Mucosa of descending colon (tissue), 3 donors: ENCODE measurements at regions not wholly inside any gene's neighbourhood (a gene's known extent, or its start where the extent isn't known, plus 50 kb on each side); places are given as distances from the start of the nearest gene placed in this dataset.

Source experiments
- ATAC-seq: fragments of 200-7000 bp; cut with Tn5 transposase; one replicate; pipeline ENCODE4 v1.9.1; 2020; ENCODE audit warnings: mild to moderate bottlenecking, moderate library complexity
- DNase-seq, 3 donors: peaks; one replicate each; pipeline ENCODE4 v3.0.0-alpha.2; 2020
- H3K36me3 ChIP-seq: fragments of 200-600 bp; one replicate; pipeline ENCODE4 v1.8.0; 2021; ENCODE audit warnings: low read depth, mild to moderate bottlenecking
- H3K4me1 ChIP-seq: fragments of 200-600 bp; one replicate; pipeline ENCODE4 v1.8.0; 2021; ENCODE audit warnings: low read depth, mild to moderate bottlenecking
- H3K4me3 ChIP-seq: fragments of 200-600 bp; one replicate; pipeline ENCODE4 v1.8.0; 2021; ENCODE audit warnings: mild to moderate bottlenecking
- H3K9me3 ChIP-seq: fragments of 200-600 bp; one replicate; pipeline ENCODE4 v1.8.0; 2021; ENCODE audit warnings: mild to moderate bottlenecking
- CTCF ChIP-seq: fragments of 200-600 bp; IDR thresholded peaks from one replicate; pipeline ENCODE4 v1.8.0; 2022; ENCODE audit warnings: antibody characterized with exemption, mild to moderate bottlenecking
- intact Hi-C, 2 donors: fragments of 100-400 bp; cut with DNase I in 1 of 2; cut with micrococcal nuclease in 1 of 2; formaldehyde crosslinking; loops; one replicate each; pipeline versions ENCODE4 v1.11.0 to v1.11.1; 2022; cut with DNase I, micrococcal nuclease
- donor health status: DM: no; HTN: no; CAD: no; lungs with moderate emphysema.
- donor health status: DM: no; HTN: no; CAD: no.
- donor health status: DM: no; HTN: yes; CAD: no.

GRCh38 chr3:180496995-180497394 is 105.0 kb upstream of the TTC14 start:
- Histone ChIP-seq H3K36me3 (no peaks in the 10 kb centered on the region), H3K4me3 (no peak overlapping the region), H3K9me3 (peaks cover 26% of the 10 kb centered on the region), H3K4me1 (no peaks in the 10 kb centered on the region)
- no peak for TF ChIP-seq CTCF
- intact Hi-C loops, result no loop called here
- DNase-seq (no peak), ATAC-seq (no peak)

GRCh38 chr3:180516368-180516767 is 85.6 kb upstream of the TTC14 start:
- DNase-seq (no peak), ATAC-seq (no peak)
- H3K4me3 ChIP-seq, result no peak overlapping the region
- TF ChIP-seq CTCF, result no peak
- H3K36me3 ChIP-seq, result no peaks in the 10 kb centered on the region
- H3K9me3 ChIP-seq, result peaks cover 16% of the 10 kb centered on the region
- intact Hi-C loops, result no loop called here
- no peaks in the 10 kb centered on the region for H3K4me1 ChIP-seq

- intact Hi-C loops, result no loop called here
- Histone ChIP-seq H3K36me3 (no peaks in the 10 kb centered on the region), H3K9me3 (peaks cover 5% of the 10 kb centered on the region), H3K4me3 (no peak overlapping the region), H3K4me1 (no peaks in the 10 kb centered on the region)
- ATAC-seq (no peak), DNase-seq (no peak)
- TF ChIP-seq CTCF, result no peak
These were observed 78.9 kb upstream of the TTC14 start for GRCh38 chr3:180523040-180523439.

- TF ChIP-seq CTCF, result no peak
- DNase-seq, result no peak
- intact Hi-C loops, result no loop called here
These were observed 73.1 kb upstream of the TTC14 start for GRCh38 chr3:180528843-180529242.

GRCh38 chr3:180529778-180530177 is 72.2 kb upstream of the TTC14 start:
- Histone ChIP-seq H3K4me1 (no peaks in the 10 kb centered on the region), H3K4me3 (no peak overlapping the region), H3K9me3 (no peaks in the 10 kb centered on the region), H3K36me3 (no peaks in the 10 kb centered on the region)
- DNase-seq, result no peak
- ATAC-seq, result no peak
- no peak for TF ChIP-seq CTCF
- intact Hi-C loops, result no loop called here

More at GRCh38 chr3:180528843-180529242, 73.1 kb upstream of the TTC14 start:
- H3K4me1 ChIP-seq, result no peaks in the 10 kb centered on the region
- no peak for ATAC-seq
- no peaks in the 10 kb centered on the region for H3K36me3 ChIP-seq
- no peak overlapping the region for H3K4me3 ChIP-seq
- no peaks in the 10 kb centered on the region for H3K9me3 ChIP-seq

GRCh38 chr3:180530276-180530675 is 71.7 kb upstream of the TTC14 start:
- Histone ChIP-seq H3K9me3 (no peaks in the 10 kb centered on the region), H3K4me1 (no peaks in the 10 kb centered on the region), H3K4me3 (no peak overlapping the region), H3K36me3 (no peaks in the 10 kb centered on the region)
- ATAC-seq (no peak), DNase-seq (no peak)
- intact Hi-C loops, result no loop called here
- TF ChIP-seq CTCF, result no peak
